ENCODE measurements at regions not wholly inside any gene's neighbourhood (a gene's known extent, or its start where the extent isn't known, plus 50 kb on each side); places are given as distances from the start of the nearest gene placed in this dataset.

- peak; percentile 1 for DNase-seq
These were observed 238.4 kb upstream of the MDFIC2 start for GRCh38 chr3:70550723-70551319.

GRCh38 chr3:70546679-70547078 is 234.2 kb upstream of the MDFIC2 start:
- no peak for DNase-seq

- DNase-seq: no peak
These were observed 231.1 kb upstream of the MDFIC2 start for GRCh38 chr3:70543493-70543892.

- DNase-seq: no peak
These were observed 227.5 kb upstream of the MDFIC2 start for GRCh38 chr3:70539908-70540307.

- no peak for DNase-seq
These were observed 220.4 kb upstream of the MDFIC2 start for GRCh38 chr3:70532806-70533205.

GRCh38 chr3:70531838-70532489 is 219.5 kb upstream of the MDFIC2 start:
- DNase-seq: no peak

- DNase-seq: peak; percentile 39
These were observed 218.7 kb upstream of the MDFIC2 start for GRCh38 chr3:70531063-70531657.

GRCh38 chr3:70530626-70531025 is 218.2 kb upstream of the MDFIC2 start:
- no peak for DNase-seq

GRCh38 chr3:70527026-70527425 is 214.6 kb upstream of the MDFIC2 start:
- no peak for DNase-seq

- peak; percentile 61 for DNase-seq
These were observed 207.6 kb upstream of the MDFIC2 start for GRCh38 chr3:70519913-70520659.

GRCh38 chr3:70519026-70519425 is 206.6 kb upstream of the MDFIC2 start:
- no peak for DNase-seq

- DNase-seq: peak; percentile 17
These were observed 205.9 kb upstream of the MDFIC2 start for GRCh38 chr3:70518356-70518755.

- DNase-seq: peak; percentile 69
These were observed 204.9 kb upstream of the MDFIC2 start for GRCh38 chr3:70517124-70517890.

GRCh38 chr3:70516076-70516475 is 203.6 kb upstream of the MDFIC2 start:
- DNase-seq: peak; percentile 91

GRCh38 chr3:70507486-70507885 is 195.0 kb upstream of the MDFIC2 start:
- DNase-seq: no peak

GRCh38 chr3:70506775-70507174 is 194.3 kb upstream of the MDFIC2 start:
- no peak for DNase-seq

- no peak for DNase-seq
These were observed 189.1 kb upstream of the MDFIC2 start for GRCh38 chr3:70501561-70501960.

- no peak for DNase-seq
These were observed 176.4 kb upstream of the MDFIC2 start for GRCh38 chr3:70488816-70489215.

GRCh38 chr3:70488131-70488530 is 175.7 kb upstream of the MDFIC2 start:
- no peak for DNase-seq

- DNase-seq: no peak
These were observed 174.1 kb upstream of the MDFIC2 start for GRCh38 chr3:70486414-70487017.

- no peak for DNase-seq
These were observed 163.7 kb upstream of the MDFIC2 start for GRCh38 chr3:70476174-70476573.

Measured in NCI-H2171 treated with DMSO at 0.1 percent for 48 hours (cell line).